DND-41 (cell line): ENCODE measurements at regions not wholly inside any gene's neighbourhood (a gene's known extent, or its start where the extent isn't known, plus 50 kb on each side); places are given as distances from the start of the nearest gene placed in this dataset.

Source experiments
- CTCF ChIP-seq: IDR thresholded peaks from 2 replicates; pipeline ENCODE4 v1.5.1; 2012; ENCODE audit warnings: borderline replicate concordance, low read length, moderate library complexity, mild to moderate bottlenecking; ENCODE audit not compliant: poor library complexity, severe bottlenecking; ENCODE audit errors: extremely low read depth
- EZH2 ChIP-seq: IDR thresholded peaks from 3 replicates; pipeline ENCODE4 v1.6.1; 2012; ENCODE audit warnings: borderline replicate concordance, low read depth, mild to moderate bottlenecking, moderate library complexity, low read length, inconsistent platforms; ENCODE audit not compliant: severe bottlenecking

- TF ChIP-seq CTCF (no peak), EZH2 (no peak)
Measured at GRCh38 chr3:147613725-147614124, 204.6 kb downstream of the ZIC1 start.
